Endothelial cell of umbilical vein (primary cell): ENCODE measurements at regions not wholly inside any gene's neighbourhood (a gene's known extent, or its start where the extent isn't known, plus 50 kb on each side); places are given as distances from the start of the nearest gene placed in this dataset.

Source experiments
- BruUV-seq: library from RNA; stranded (reverse); fragments of 400-500 nt; replicated peaks from 2 replicates; lab custom pipeline; 2021; lab: Mats Ljungman, UMichigan
- CTCF ChIA-PET: fragments of 300-600, 350-600 bp; sonication (Branson Sonifier 250); formaldehyde crosslinking; loops from one replicate; lab custom pipeline; 2021; ENCODE audit warnings: antibody characterized with exemption, inconsistent platforms; lab: Charles Lee
- POLR2A ChIA-PET: fragments of 300-600, 350-600 bp; sonication (Branson Sonifier 250); formaldehyde crosslinking; loops from one replicate; lab custom pipeline; 2021; ENCODE audit warnings: antibody characterized with exemption, inconsistent platforms; lab: Charles Lee
- DNase-seq: peaks from one replicate; pipeline ENCODE4 v3.0.0-alpha.2; 2011; ENCODE audit warnings: low read depth, low spot score
- FAIRE-seq: peaks from 2 replicates; lab custom pipeline; 2011; peaks lifted over from hg19 to GRCh38; lab: Jason Lieb, UNC
- H2AFZ ChIP-seq: 2 replicates; pipeline ENCODE4 v1.6.0; 2012; ENCODE audit warnings: low read depth, low read length, control low read depth, inconsistent platforms
- H3K27ac ChIP-seq: 2 replicates; pipeline ENCODE4 v1.5.1; 2011; ENCODE audit warnings: low read depth, mild to moderate bottlenecking, control low read depth, low read length, moderate library complexity; ENCODE audit not compliant: insufficient read depth
- H3K27me3 ChIP-seq, 2 experiments: 2 replicates each; pipeline versions ENCODE4 v1.6.0 to v1.6.1; 2011; ENCODE audit warnings: low read length in 2 of 2, mixed read lengths in 1 of 2; ENCODE audit not compliant: control insufficient read depth in 2 of 2, insufficient read depth in 2 of 2
- H3K36me3 ChIP-seq, 2 experiments: 2 replicates in 1 of 2; 3 replicates in 1 of 2; pipeline ENCODE4 v1.5.1; 2011; ENCODE audit warnings: low read length in 2 of 2, mild to moderate bottlenecking in 1 of 2, moderate library complexity in 1 of 2; ENCODE audit not compliant: control insufficient read depth in 2 of 2, insufficient read depth in 2 of 2; ENCODE audit errors: extremely low read depth in 1 of 2
- H3K4me1 ChIP-seq: 3 replicates; pipeline ENCODE4 v1.5.1; 2011; ENCODE audit warnings: mild to moderate bottlenecking, low read length; ENCODE audit not compliant: control insufficient read depth, insufficient read depth; ENCODE audit errors: extremely low read depth
- H3K4me2 ChIP-seq: 2 replicates; pipeline ENCODE4 v1.6.1; 2011; ENCODE audit warnings: low read length, control low read depth, mixed read lengths; ENCODE audit not compliant: insufficient read depth
- H3K4me3 ChIP-seq, 3 experiments: fragments of 200-600 bp in 1 of 3; sonication (generic), shearing (Covaris generic) in 1 of 3; replicated peaks in 1 of 3; 2 replicates each; pipeline ENCODE4 v1.5.1; 2011 to 2016; ENCODE audit warnings: control low read depth in 3 of 3, low read length in 3 of 3, mild to moderate bottlenecking in 2 of 3, inconsistent platforms in 1 of 3, low read depth in 1 of 3, moderate library complexity in 1 of 3; ENCODE audit not compliant: insufficient read depth in 1 of 3
- H3K79me2 ChIP-seq: 2 replicates; pipeline ENCODE4 v1.6.0; 2012; ENCODE audit warnings: low read length, inconsistent platforms; ENCODE audit not compliant: control insufficient read depth, insufficient read depth
- H3K9ac ChIP-seq: replicated peaks from 2 replicates; pipeline ENCODE3; 2011; ENCODE audit warnings: low read length, control low read depth; ENCODE audit not compliant: insufficient read depth; ENCODE audit errors: extremely low read depth
- H3K9me1 ChIP-seq: replicated peaks from 3 replicates; pipeline ENCODE4 v1.6.0; 2011; ENCODE audit warnings: mild to moderate bottlenecking, low read length; ENCODE audit not compliant: control insufficient read depth, insufficient read depth; ENCODE audit errors: extremely low read depth
- H3K9me3 ChIP-seq: replicated peaks from 2 replicates; pipeline ENCODE4 v1.5.1; 2012; ENCODE audit warnings: low read length, inconsistent platforms; ENCODE audit not compliant: control insufficient read depth, insufficient read depth
- H4K20me1 ChIP-seq: replicated peaks from 2 replicates; pipeline ENCODE3; 2011; ENCODE audit warnings: mild to moderate bottlenecking, low read length; ENCODE audit not compliant: control insufficient read depth, insufficient read depth; ENCODE audit errors: extremely low read depth
- EZH2 ChIP-seq: IDR thresholded peaks from 2 replicates; pipeline ENCODE4 v1.6.1; 2012; ENCODE audit warnings: borderline replicate concordance, low read depth, mild to moderate bottlenecking, moderate library complexity, low read length, inconsistent platforms; ENCODE audit not compliant: severe bottlenecking
- FOS ChIP-seq: IDR thresholded peaks from 2 replicates; pipeline ENCODE4 v1.6.1; 2011; ENCODE audit warnings: mild to moderate bottlenecking, low read length, moderate library complexity, borderline replicate concordance; ENCODE audit not compliant: insufficient read depth
- GATA2 ChIP-seq: IDR thresholded peaks from 2 replicates; pipeline ENCODE4 v1.7.0; 2011; ENCODE audit warnings: low read depth, mild to moderate bottlenecking, moderate library complexity, mixed read lengths, low read length; ENCODE audit not compliant: insufficient read length, insufficient read depth
- JUN ChIP-seq: IDR thresholded peaks from 2 replicates; pipeline ENCODE4 v1.6.1; 2011; ENCODE audit warnings: borderline replicate concordance, low read depth; ENCODE audit not compliant: insufficient read length, insufficient read depth
- MYC ChIP-seq: IDR thresholded peaks from one replicate; pipeline ENCODE4 v1.6.1; 2011; ENCODE audit warnings: mild to moderate bottlenecking, low read depth, low read length
- POLR2A ChIP-seq: IDR thresholded peaks from 2 replicates; pipeline ENCODE4 v1.6.1; 2012; ENCODE audit warnings: low read depth, mild to moderate bottlenecking, control low read depth, low read length
- POLR2AphosphoS5 ChIP-seq: IDR thresholded peaks from 2 replicates; pipeline ENCODE4 v1.6.1; 2012; ENCODE audit warnings: low read depth, mild to moderate bottlenecking, control low read depth, low read length, moderate library complexity; ENCODE audit not compliant: insufficient read depth
- dilution Hi-C: fragments of 300-500 bp; cut with MboI; formaldehyde crosslinking; loops from one replicate; pipeline ENCODE4 v1.15.0; 2019; ENCODE audit warnings: low sequenced_read_pairs; ENCODE audit not compliant: extremely low pct_ligation_motif_present
- intact Hi-C: fragments of 100-400 bp; cut with micrococcal nuclease; formaldehyde crosslinking; loops from one replicate; pipeline ENCODE4 v1.10.0; 2022
- TF ChIP-seq, protein P1 (sequence below), 2 donors: IDR thresholded peaks; 1 replicate in 1 of 2; 2 replicates in 1 of 2; pipeline ENCODE4 v1.5.1; 2011; ENCODE audit warnings: low read length in 2 of 2, mild to moderate bottlenecking in 2 of 2, moderate library complexity in 2 of 2, control low read depth in 1 of 2, inconsistent platforms in 1 of 2, low read depth in 1 of 2; ENCODE audit not compliant: insufficient read depth in 1 of 2; ENCODE audit errors: extremely low read depth in 1 of 2
- TF ChIP-seq, protein P2 (sequence below): IDR thresholded peaks from 2 replicates; pipeline ENCODE4 v1.6.1; 2011; ENCODE audit not compliant: insufficient read depth, insufficient read length

DNA sequence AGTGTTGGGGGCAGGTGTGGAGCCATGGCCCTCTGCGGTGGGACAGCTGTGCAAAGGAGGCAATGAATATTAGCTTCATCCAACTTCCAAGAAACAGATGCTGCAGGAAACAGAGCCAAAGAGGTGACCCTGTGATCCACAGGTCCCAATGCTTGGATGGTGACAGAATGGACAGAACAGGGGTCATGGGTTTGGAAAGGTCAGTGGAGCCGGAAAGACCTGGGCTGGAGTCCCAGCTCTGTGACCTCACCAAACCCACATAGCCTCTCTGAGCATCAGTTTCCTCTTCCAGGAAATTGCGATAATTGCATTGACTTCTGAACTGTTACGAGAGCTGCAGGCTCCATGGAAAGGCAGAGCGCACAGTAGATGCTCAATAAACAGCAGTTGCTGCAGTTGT is 110.2 kb upstream of the GSC start:
- TF ChIP-seq POLR2A (no peak), POLR2AphosphoS5 (no peak), EZH2 (no peak), MYC (no peak), GATA2 (no peak), JUN (no peak), FOS (no peak)
- TF ChIP-seq, protein P1, sequence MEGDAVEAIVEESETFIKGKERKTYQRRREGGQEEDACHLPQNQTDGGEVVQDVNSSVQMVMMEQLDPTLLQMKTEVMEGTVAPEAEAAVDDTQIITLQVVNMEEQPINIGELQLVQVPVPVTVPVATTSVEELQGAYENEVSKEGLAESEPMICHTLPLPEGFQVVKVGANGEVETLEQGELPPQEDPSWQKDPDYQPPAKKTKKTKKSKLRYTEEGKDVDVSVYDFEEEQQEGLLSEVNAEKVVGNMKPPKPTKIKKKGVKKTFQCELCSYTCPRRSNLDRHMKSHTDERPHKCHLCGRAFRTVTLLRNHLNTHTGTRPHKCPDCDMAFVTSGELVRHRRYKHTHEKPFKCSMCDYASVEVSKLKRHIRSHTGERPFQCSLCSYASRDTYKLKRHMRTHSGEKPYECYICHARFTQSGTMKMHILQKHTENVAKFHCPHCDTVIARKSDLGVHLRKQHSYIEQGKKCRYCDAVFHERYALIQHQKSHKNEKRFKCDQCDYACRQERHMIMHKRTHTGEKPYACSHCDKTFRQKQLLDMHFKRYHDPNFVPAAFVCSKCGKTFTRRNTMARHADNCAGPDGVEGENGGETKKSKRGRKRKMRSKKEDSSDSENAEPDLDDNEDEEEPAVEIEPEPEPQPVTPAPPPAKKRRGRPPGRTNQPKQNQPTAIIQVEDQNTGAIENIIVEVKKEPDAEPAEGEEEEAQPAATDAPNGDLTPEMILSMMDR (IDR thresholded peaks at IDR 0.05; ENCODE audit: extremely low read depth in 1 of 2, insufficient read depth in 1 of 2, low read depth in 1 of 2, low read length in 2 of 2) = no peak
- TF ChIP-seq, protein P2, sequence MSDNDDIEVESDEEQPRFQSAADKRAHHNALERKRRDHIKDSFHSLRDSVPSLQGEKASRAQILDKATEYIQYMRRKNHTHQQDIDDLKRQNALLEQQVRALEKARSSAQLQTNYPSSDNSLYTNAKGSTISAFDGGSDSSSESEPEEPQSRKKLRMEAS = no peak

More for the DNA sequence above, 110.2 kb upstream of the GSC start:
- Histone ChIP-seq H3K79me2 (no peaks in the 10 kb centered on the region), H3K27me3 (no peaks in the 10 kb centered on the region), H2AFZ (no peak overlapping the region), H3K9me1 (no peaks in the 10 kb centered on the region), H4K20me1 (no peaks in the 10 kb centered on the region), H3K4me1 (no peaks in the 10 kb centered on the region), H3K9ac (no peak overlapping the region), H3K4me2 (no peak overlapping the region), H3K36me3 (no peaks in the 10 kb centered on the region), H3K9me3 (no peaks in the 10 kb centered on the region), H3K4me3 (no peak overlapping the region), H3K27ac (no peak overlapping the region)
- FAIRE-seq (no peak), DNase-seq (no peak)
- BruUV-seq = no TSS peak
- ChIA-PET CTCF (no interaction called here), POLR2A (no interaction called here)
- intact Hi-C loops (no loop called here), dilution Hi-C loops (no loop called here)
